ENCODE measurements at regions not wholly inside any gene's neighbourhood (a gene's known extent, or its start where the extent isn't known, plus 50 kb on each side); places are given as distances from the start of the nearest gene placed in this dataset.

- Mint-ChIP-seq H3K9me3 (no peaks in the 10 kb centered on the region), H3K4me1 (ENCODE audit: low read depth) (no peaks in the 10 kb centered on the region), H3K27me3 (ENCODE audit: low read depth) (peaks cover 23% of the 10 kb centered on the region), H3K36me3 (ENCODE audit: insufficient read depth) (no peaks in the 10 kb centered on the region), H3K4me3 (no peak overlapping the region)
- no peak for ATAC-seq
- no peak for DNase-seq
These were observed 305.8 kb upstream of the TPM1 start for GRCh38 chr15:62736756-62737155.

- peaks cover 16% of the 10 kb centered on the region for H3K27me3 Mint-ChIP-seq (ENCODE audit: low read depth)
- ATAC-seq (no peak), DNase-seq (no peak)
- H3K4me3 Mint-ChIP-seq = no peak overlapping the region
- H3K9me3 Mint-ChIP-seq = no peaks in the 10 kb centered on the region
- no peaks in the 10 kb centered on the region for H3K36me3 Mint-ChIP-seq (ENCODE audit: insufficient read depth)
- peaks cover 4% of the 10 kb centered on the region for H3K4me1 Mint-ChIP-seq (ENCODE audit: low read depth)
These were observed 305.0 kb upstream of the TPM1 start for GRCh38 chr15:62737551-62737950.

- H3K9me3 Mint-ChIP-seq = no peaks in the 10 kb centered on the region
- peaks cover 4% of the 10 kb centered on the region for H3K4me1 Mint-ChIP-seq (ENCODE audit: low read depth)
- no peaks in the 10 kb centered on the region for H3K36me3 Mint-ChIP-seq (ENCODE audit: insufficient read depth)
- ATAC-seq = no peak
- peaks cover 9% of the 10 kb centered on the region for H3K27me3 Mint-ChIP-seq (ENCODE audit: low read depth)
- DNase-seq = no peak
- no peak overlapping the region for H3K4me3 Mint-ChIP-seq
These were observed 303.5 kb upstream of the TPM1 start for GRCh38 chr15:62739082-62739481.

- ATAC-seq = no peak
- H3K36me3 Mint-ChIP-seq (ENCODE audit: insufficient read depth) = no peaks in the 10 kb centered on the region
These were observed 303.0 kb upstream of the TPM1 start for GRCh38 chr15:62739507-62739906.

GRCh38 chr15:62740141-62741004, 302.2 kb upstream of the TPM1 start:
- no peaks in the 10 kb centered on the region for H3K9me3 Mint-ChIP-seq
- DNase-seq (no peak), ATAC-seq (no peak)
- H3K4me3 Mint-ChIP-seq = no peak overlapping the region
- no peaks in the 10 kb centered on the region for H3K36me3 Mint-ChIP-seq (ENCODE audit: insufficient read depth)
- H3K4me1 Mint-ChIP-seq (ENCODE audit: low read depth) = peaks cover 4% of the 10 kb centered on the region
- peaks cover 7% of the 10 kb centered on the region for H3K27me3 Mint-ChIP-seq (ENCODE audit: low read depth)

More at GRCh38 chr15:62739507-62739906, 303.0 kb upstream of the TPM1 start:
- H3K4me3 Mint-ChIP-seq = no peak overlapping the region
- H3K27me3 Mint-ChIP-seq (ENCODE audit: low read depth) = peaks cover 4% of the 10 kb centered on the region
- peaks cover 4% of the 10 kb centered on the region for H3K4me1 Mint-ChIP-seq (ENCODE audit: low read depth)
- no peak for DNase-seq
- no peaks in the 10 kb centered on the region for H3K9me3 Mint-ChIP-seq

GRCh38 chr15:62741106-62741505, 301.4 kb upstream of the TPM1 start:
- no peak for ATAC-seq
- no peaks in the 10 kb centered on the region for H3K9me3 Mint-ChIP-seq
- no peak for DNase-seq
- H3K4me3 Mint-ChIP-seq = no peak overlapping the region
- H3K27me3 Mint-ChIP-seq (ENCODE audit: low read depth) = peaks cover 3% of the 10 kb centered on the region
- H3K36me3 Mint-ChIP-seq (ENCODE audit: insufficient read depth) = no peaks in the 10 kb centered on the region
- H3K4me1 Mint-ChIP-seq (ENCODE audit: low read depth) = peaks cover 4% of the 10 kb centered on the region

GRCh38 chr15:62742409-62743171, 300.0 kb upstream of the TPM1 start:
- ATAC-seq = no peak

GRCh38 chr15:62745621-62746225, 296.8 kb upstream of the TPM1 start:
- H3K27me3 Mint-ChIP-seq (ENCODE audit: low read depth) = peaks cover 3% of the 10 kb centered on the region
- H3K4me3 Mint-ChIP-seq = no peak overlapping the region
- ATAC-seq (no peak), DNase-seq (no peak)
- no peaks in the 10 kb centered on the region for H3K36me3 Mint-ChIP-seq (ENCODE audit: insufficient read depth)
- H3K9me3 Mint-ChIP-seq = no peaks in the 10 kb centered on the region
- H3K4me1 Mint-ChIP-seq (ENCODE audit: low read depth) = peaks cover 4% of the 10 kb centered on the region

More at GRCh38 chr15:62742409-62743171, 300.0 kb upstream of the TPM1 start:
- peak; percentile 14 for DNase-seq
- Mint-ChIP-seq H3K9me3 (no peaks in the 10 kb centered on the region), H3K4me1 (ENCODE audit: low read depth) (peaks cover 4% of the 10 kb centered on the region), H3K4me3 (no peak overlapping the region), H3K27me3 (ENCODE audit: low read depth) (peaks cover 3% of the 10 kb centered on the region), H3K36me3 (ENCODE audit: insufficient read depth) (no peaks in the 10 kb centered on the region)

GRCh38 chr15:62748196-62748595, 294.4 kb upstream of the TPM1 start:
- no peak for ATAC-seq
- H3K36me3 Mint-ChIP-seq (ENCODE audit: insufficient read depth) = no peaks in the 10 kb centered on the region

GRCh38 chr15:62749036-62749815, 293.3 kb upstream of the TPM1 start:
- Mint-ChIP-seq H3K27me3 (ENCODE audit: low read depth) (peaks cover 6% of the 10 kb centered on the region), H3K36me3 (ENCODE audit: insufficient read depth) (no peaks in the 10 kb centered on the region), H3K4me3 (no peak overlapping the region), H3K4me1 (ENCODE audit: low read depth) (no peaks in the 10 kb centered on the region), H3K9me3 (no peaks in the 10 kb centered on the region)
- ATAC-seq = no peak
- no peak for DNase-seq

More at GRCh38 chr15:62748196-62748595, 294.4 kb upstream of the TPM1 start:
- H3K9me3 Mint-ChIP-seq = no peaks in the 10 kb centered on the region
- DNase-seq = no peak
- H3K4me3 Mint-ChIP-seq = no peak overlapping the region
- H3K27me3 Mint-ChIP-seq (ENCODE audit: low read depth) = peaks cover 6% of the 10 kb centered on the region
- no peaks in the 10 kb centered on the region for H3K4me1 Mint-ChIP-seq (ENCODE audit: low read depth)

- Mint-ChIP-seq H3K36me3 (ENCODE audit: insufficient read depth) (no peaks in the 10 kb centered on the region), H3K4me3 (no peak overlapping the region), H3K27me3 (ENCODE audit: low read depth) (peaks cover 3% of the 10 kb centered on the region), H3K4me1 (ENCODE audit: low read depth) (no peaks in the 10 kb centered on the region), H3K9me3 (no peaks in the 10 kb centered on the region)
- ATAC-seq = no peak
- DNase-seq = no peak
These were observed 292.1 kb upstream of the TPM1 start for GRCh38 chr15:62750471-62750870.

GRCh38 chr15:62752657-62753517, 289.7 kb upstream of the TPM1 start:
- Mint-ChIP-seq H3K9me3 (no peaks in the 10 kb centered on the region), H3K4me1 (ENCODE audit: low read depth) (no peaks in the 10 kb centered on the region), H3K36me3 (ENCODE audit: insufficient read depth) (no peaks in the 10 kb centered on the region), H3K27me3 (ENCODE audit: low read depth) (peaks cover 3% of the 10 kb centered on the region), H3K4me3 (no peak overlapping the region)
- DNase-seq (no peak), ATAC-seq (no peak)

GRCh38 chr15:62753518-62754221, 288.9 kb upstream of the TPM1 start:
- DNase-seq = no peak
- H3K9me3 Mint-ChIP-seq = no peaks in the 10 kb centered on the region
- no peak for ATAC-seq
- no peaks in the 10 kb centered on the region for H3K4me1 Mint-ChIP-seq (ENCODE audit: low read depth)
- H3K4me3 Mint-ChIP-seq = no peak overlapping the region
- H3K36me3 Mint-ChIP-seq (ENCODE audit: insufficient read depth) = no peaks in the 10 kb centered on the region
- H3K27me3 Mint-ChIP-seq (ENCODE audit: low read depth) = peaks cover 3% of the 10 kb centered on the region

All from activated T-cell treated with anti-CD3 and anti-CD28 coated beads, Interleukin-2, amount 50 U/mL, for 4 hours (primary cell).